Glutamatergic neuron (in vitro differentiated cells): ENCODE measurements at regions not wholly inside any gene's neighbourhood (a gene's known extent, or its start where the extent isn't known, plus 50 kb on each side); places are given as distances from the start of the nearest gene placed in this dataset.
"Not testable (repeated sequence)": the region's sequence is repeated elsewhere in the genome, so short reads cannot be mapped to it uniquely, and the experiment has no call there.

Source experiments
- DNase-seq: peaks from one replicate; pipeline ENCODE4 v3.0.0; 2022
- H3K27ac Mint-ChIP-seq: one replicate; pipeline ENCODE4 v1.8.0; 2020; ENCODE audit warnings: mild to moderate bottlenecking, mixed read lengths, inconsistent platforms; ENCODE audit not compliant: unreplicated experiment
- H3K27me3 Mint-ChIP-seq: one replicate; pipeline ENCODE4 v1.8.0; 2020; ENCODE audit warnings: mild to moderate bottlenecking, moderate library complexity, mixed read lengths, inconsistent platforms; ENCODE audit not compliant: unreplicated experiment
- H3K36me3 Mint-ChIP-seq: one replicate; pipeline ENCODE4 v1.8.0; 2020; ENCODE audit warnings: mild to moderate bottlenecking, mixed read lengths, inconsistent platforms; ENCODE audit not compliant: unreplicated experiment
- H3K4me1 Mint-ChIP-seq: one replicate; pipeline ENCODE4 v1.8.0; 2020; ENCODE audit warnings: mild to moderate bottlenecking, low read depth, mixed read lengths, inconsistent platforms; ENCODE audit not compliant: unreplicated experiment
- H3K4me3 Mint-ChIP-seq: one replicate; pipeline ENCODE4 v1.8.0; 2020; ENCODE audit warnings: mild to moderate bottlenecking, mixed read lengths, inconsistent platforms; ENCODE audit not compliant: unreplicated experiment
- H3K9me3 Mint-ChIP-seq: one replicate; pipeline ENCODE4 v1.8.0; 2020; ENCODE audit warnings: mild to moderate bottlenecking, moderate library complexity, mixed read lengths, inconsistent platforms; ENCODE audit not compliant: unreplicated experiment
- CTCF ChIP-seq: fragments of 200-600 bp; sonication (generic); IDR thresholded peaks from one replicate; pipeline ENCODE4 v1.5.0; 2021; ENCODE audit not compliant: partially characterized antibody, unreplicated experiment

DNA sequence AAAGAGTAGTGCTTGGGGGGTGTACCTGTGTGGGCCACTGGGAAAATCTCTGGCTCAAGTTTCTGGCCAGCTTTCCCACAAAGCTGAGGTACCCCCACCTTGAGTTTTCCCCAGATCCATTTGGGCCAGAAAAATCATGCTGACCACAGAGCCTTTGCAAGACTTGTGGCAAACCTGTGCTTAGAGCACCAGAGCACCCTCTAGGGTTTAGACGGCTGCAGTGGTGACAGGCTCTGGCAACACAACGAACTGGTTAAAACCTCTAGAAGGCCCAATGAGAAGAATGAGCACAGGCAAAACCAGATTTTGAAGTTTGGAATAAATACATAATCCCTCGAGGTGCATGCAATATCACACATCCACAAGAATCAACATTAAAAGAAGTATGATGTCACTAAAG is 290.7 kb upstream of the FOLH1 start:
- Mint-ChIP-seq H3K36me3 (no peaks in the 10 kb centered on the region), H3K27me3 (peaks cover 2% of the 10 kb centered on the region), H3K4me1 (no peaks in the 10 kb centered on the region), H3K9me3 (peaks cover 1% of the 10 kb centered on the region), H3K27ac (no peak overlapping the region), H3K4me3 (no peak overlapping the region)
- no peak for TF ChIP-seq CTCF
- DNase-seq, result no peak

DNA sequence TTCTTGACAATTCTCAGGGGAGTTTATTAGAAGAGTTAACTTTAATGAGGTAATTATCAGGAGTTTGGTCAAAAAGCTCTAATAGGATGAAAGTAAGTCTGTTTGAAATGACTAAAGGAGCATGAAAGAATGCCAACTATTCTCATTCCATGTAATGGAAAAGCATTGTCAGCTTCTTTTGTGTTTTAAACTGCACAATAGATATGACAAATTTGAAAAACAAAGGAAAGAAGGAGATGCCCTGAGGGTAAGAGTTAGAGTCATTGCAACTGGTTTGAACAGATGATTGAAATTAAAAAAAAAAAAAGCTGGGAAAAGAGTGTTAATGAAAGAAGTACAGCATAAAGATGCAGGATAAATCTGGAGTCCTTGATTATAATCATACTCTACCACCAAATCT is 296.8 kb upstream of the FOLH1 start:
- TF ChIP-seq CTCF, result no peak
- no peak for DNase-seq
- H3K9me3 Mint-ChIP-seq, result no peaks in the 10 kb centered on the region

GRCh38 chr11:49526240-49526829 is 317.9 kb upstream of the FOLH1 start:
- peak; percentile 82 for TF ChIP-seq CTCF
- DNase-seq, H3K4me1 Mint-ChIP-seq, H3K27ac Mint-ChIP-seq, H3K27me3 Mint-ChIP-seq, H3K9me3 Mint-ChIP-seq, H3K4me3 Mint-ChIP-seq, H3K36me3 Mint-ChIP-seq: not testable (repeated sequence)

More for the DNA sequence above, 296.8 kb upstream of the FOLH1 start:
- no peaks in the 10 kb centered on the region for H3K4me1 Mint-ChIP-seq
- no peak overlapping the region for H3K4me3 Mint-ChIP-seq
- no peaks in the 10 kb centered on the region for H3K36me3 Mint-ChIP-seq
- peaks cover 3% of the 10 kb centered on the region for H3K27me3 Mint-ChIP-seq
- H3K27ac Mint-ChIP-seq, result no peak overlapping the region

- Mint-ChIP-seq H3K9me3 (peaks cover 1% of the 10 kb centered on the region), H3K36me3 (peaks cover 7% of the 10 kb centered on the region), H3K27me3 (peaks cover 1% of the 10 kb centered on the region), H3K27ac (no peak overlapping the region), H3K4me1 (no peaks in the 10 kb centered on the region), H3K4me3 (no peak overlapping the region)
- no peak for TF ChIP-seq CTCF
- no peak for DNase-seq
Measured at GRCh38 chr11:49533204-49533603, 324.8 kb upstream of the FOLH1 start.

- not testable (repeated sequence) for H3K36me3 Mint-ChIP-seq, H3K4me1 Mint-ChIP-seq, DNase-seq, H3K9me3 Mint-ChIP-seq, H3K27ac Mint-ChIP-seq, H3K4me3 Mint-ChIP-seq, H3K27me3 Mint-ChIP-seq
Measured at GRCh38 chr11:49538927-49539326, 330.5 kb upstream of the FOLH1 start.

- H3K4me3 Mint-ChIP-seq, result peak overlapping the region; percentile 10
- not testable (repeated sequence) for H3K4me1 Mint-ChIP-seq, H3K36me3 Mint-ChIP-seq, H3K9me3 Mint-ChIP-seq, H3K27ac Mint-ChIP-seq, H3K27me3 Mint-ChIP-seq
- peak; percentile 41 for DNase-seq
Measured at GRCh38 chr11:49558261-49558847, 350.0 kb upstream of the FOLH1 start.

DNA sequence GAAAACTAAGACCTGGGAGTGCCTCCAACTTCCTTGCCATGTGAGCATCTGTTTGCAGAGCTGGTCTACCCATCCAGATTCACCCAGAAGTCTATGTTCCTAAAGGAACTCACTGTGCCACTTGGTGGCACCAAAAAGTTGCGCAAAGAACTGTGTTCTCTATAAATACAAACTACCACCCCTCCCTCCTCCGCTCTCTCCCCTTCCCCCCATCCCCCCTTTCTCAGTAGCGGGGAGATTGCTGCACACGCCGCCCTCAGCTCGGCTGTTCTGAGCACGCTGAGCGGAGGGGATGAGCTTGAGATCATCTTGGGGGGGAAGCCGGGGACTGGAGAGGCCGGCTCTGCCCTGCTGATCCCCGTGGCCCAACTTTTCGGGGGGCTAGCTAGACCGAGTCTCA is 352.2 kb upstream of the FOLH1 start:
- H3K4me3 Mint-ChIP-seq, DNase-seq, H3K27ac Mint-ChIP-seq, H3K27me3 Mint-ChIP-seq, H3K4me1 Mint-ChIP-seq, H3K36me3 Mint-ChIP-seq, H3K9me3 Mint-ChIP-seq: not testable (repeated sequence)

- not testable (repeated sequence) for H3K36me3 Mint-ChIP-seq, H3K27ac Mint-ChIP-seq, H3K27me3 Mint-ChIP-seq, H3K9me3 Mint-ChIP-seq, DNase-seq, H3K4me1 Mint-ChIP-seq
- H3K4me3 Mint-ChIP-seq, result peak overlapping the region; percentile 52
Measured at GRCh38 chr11:49561240-49561880, 353.0 kb upstream of the FOLH1 start.
